ENCODE measurements at regions not wholly inside any gene's neighbourhood (a gene's known extent, or its start where the extent isn't known, plus 50 kb on each side); places are given as distances from the start of the nearest gene placed in this dataset.

- no peak overlapping the region for H3K4me3 ChIP-seq (ENCODE audit: low read depth, low read length)
- TF ChIP-seq, protein P1, sequence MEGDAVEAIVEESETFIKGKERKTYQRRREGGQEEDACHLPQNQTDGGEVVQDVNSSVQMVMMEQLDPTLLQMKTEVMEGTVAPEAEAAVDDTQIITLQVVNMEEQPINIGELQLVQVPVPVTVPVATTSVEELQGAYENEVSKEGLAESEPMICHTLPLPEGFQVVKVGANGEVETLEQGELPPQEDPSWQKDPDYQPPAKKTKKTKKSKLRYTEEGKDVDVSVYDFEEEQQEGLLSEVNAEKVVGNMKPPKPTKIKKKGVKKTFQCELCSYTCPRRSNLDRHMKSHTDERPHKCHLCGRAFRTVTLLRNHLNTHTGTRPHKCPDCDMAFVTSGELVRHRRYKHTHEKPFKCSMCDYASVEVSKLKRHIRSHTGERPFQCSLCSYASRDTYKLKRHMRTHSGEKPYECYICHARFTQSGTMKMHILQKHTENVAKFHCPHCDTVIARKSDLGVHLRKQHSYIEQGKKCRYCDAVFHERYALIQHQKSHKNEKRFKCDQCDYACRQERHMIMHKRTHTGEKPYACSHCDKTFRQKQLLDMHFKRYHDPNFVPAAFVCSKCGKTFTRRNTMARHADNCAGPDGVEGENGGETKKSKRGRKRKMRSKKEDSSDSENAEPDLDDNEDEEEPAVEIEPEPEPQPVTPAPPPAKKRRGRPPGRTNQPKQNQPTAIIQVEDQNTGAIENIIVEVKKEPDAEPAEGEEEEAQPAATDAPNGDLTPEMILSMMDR (IDR thresholded peaks at IDR 0.05; ENCODE audit: insufficient read depth, low read depth, low read length), result no peak
- no peak for DNase-seq (ENCODE audit: low read depth)
Observed at GRCh38 chr5:133698259-133698554, 85.9 kb upstream of the FSTL4 start.

DNA sequence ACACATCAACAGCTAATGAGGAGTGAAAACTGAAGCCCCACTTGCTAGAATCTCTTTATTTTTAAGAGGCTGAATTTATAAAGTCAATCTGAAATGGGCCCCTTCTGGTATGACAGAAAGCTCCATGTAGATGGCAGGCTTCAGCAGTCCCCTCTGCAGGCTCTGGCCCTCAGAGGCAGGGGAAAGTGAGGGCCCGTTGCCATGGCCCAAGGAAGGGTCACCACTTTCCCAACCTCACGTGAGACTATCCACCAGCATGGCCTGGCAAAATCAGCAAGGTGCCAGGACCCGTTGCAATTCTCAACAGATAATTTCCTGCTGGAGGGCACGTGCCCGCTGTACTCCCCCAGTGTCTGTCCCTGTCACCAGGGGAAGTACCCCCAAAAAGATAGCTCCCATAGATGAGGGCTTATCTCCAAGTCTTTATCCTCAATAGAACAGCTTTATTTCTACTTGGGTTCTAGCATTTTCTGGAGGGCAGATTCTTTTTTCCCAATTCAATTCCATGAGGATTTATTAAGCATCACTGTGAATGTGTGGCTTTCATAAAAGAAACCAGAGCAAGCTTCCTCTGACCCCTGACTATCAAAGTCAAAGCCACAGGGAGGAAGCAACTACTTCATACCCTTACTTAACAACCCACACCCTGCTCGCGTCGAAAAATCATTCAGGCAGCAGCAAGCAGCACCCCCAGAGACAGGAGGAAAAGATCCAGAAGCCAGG, 85.4 kb upstream of the FSTL4 start:
- TF ChIP-seq, protein P1 (IDR thresholded peaks at IDR 0.05; ENCODE audit: insufficient read depth, low read depth, low read length), result no peak
- DNase-seq (ENCODE audit: low read depth), result no peak
- H3K4me3 ChIP-seq (ENCODE audit: low read depth, low read length), result no peak overlapping the region

- TF ChIP-seq, protein P1 (IDR thresholded peaks at IDR 0.05; ENCODE audit: insufficient read depth, low read depth, low read length), result no peak
- no peak overlapping the region for H3K4me3 ChIP-seq (ENCODE audit: low read depth, low read length)
- no peak for DNase-seq (ENCODE audit: low read depth)
Observed at GRCh38 chr5:133696782-133697507, 84.6 kb upstream of the FSTL4 start.

GRCh38 chr5:133696006-133696584, 83.8 kb upstream of the FSTL4 start:
- H3K4me3 ChIP-seq (ENCODE audit: low read depth, low read length), result no peak overlapping the region
- TF ChIP-seq, protein P1 (IDR thresholded peaks at IDR 0.05; ENCODE audit: insufficient read depth, low read depth, low read length), result no peak
- DNase-seq (ENCODE audit: low read depth), result no peak

- no peak overlapping the region for H3K4me3 ChIP-seq (ENCODE audit: low read depth, low read length)
- no peak for DNase-seq (ENCODE audit: low read depth)
- TF ChIP-seq, protein P1 (IDR thresholded peaks at IDR 0.05; ENCODE audit: insufficient read depth, low read depth, low read length), result no peak
Observed at GRCh38 chr5:133694181-133694831, 82.0 kb upstream of the FSTL4 start.

DNA sequence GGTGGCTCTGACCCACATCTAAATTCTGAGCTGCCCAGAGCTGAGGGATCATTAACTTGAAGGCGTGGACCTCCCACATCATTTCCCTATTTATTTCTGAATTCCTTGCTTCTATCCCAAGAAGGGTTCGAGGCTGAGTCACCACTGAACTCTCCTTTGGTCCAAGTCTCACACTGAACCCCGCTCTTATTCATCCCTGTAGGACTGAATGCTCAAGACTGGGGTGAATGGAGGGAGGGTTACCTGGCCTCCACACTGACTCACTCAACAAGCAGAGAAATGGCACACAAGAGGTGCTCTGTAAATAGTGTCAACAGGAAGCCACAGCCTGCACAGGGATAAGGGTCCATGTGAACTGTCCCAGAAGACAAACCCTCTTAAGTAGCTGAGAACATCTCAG, 79.1 kb upstream of the FSTL4 start:
- no peak overlapping the region for H3K4me3 ChIP-seq (ENCODE audit: low read depth, low read length)
- no peak for DNase-seq (ENCODE audit: low read depth)
- TF ChIP-seq, protein P1 (IDR thresholded peaks at IDR 0.05; ENCODE audit: insufficient read depth, low read depth, low read length), result no peak

Measured in fibroblast of villous mesenchyme (primary cell).